ENCODE measurements at regions not wholly inside any gene's neighbourhood (a gene's known extent, or its start where the extent isn't known, plus 50 kb on each side); places are given as distances from the start of the nearest gene placed in this dataset.

DNA sequence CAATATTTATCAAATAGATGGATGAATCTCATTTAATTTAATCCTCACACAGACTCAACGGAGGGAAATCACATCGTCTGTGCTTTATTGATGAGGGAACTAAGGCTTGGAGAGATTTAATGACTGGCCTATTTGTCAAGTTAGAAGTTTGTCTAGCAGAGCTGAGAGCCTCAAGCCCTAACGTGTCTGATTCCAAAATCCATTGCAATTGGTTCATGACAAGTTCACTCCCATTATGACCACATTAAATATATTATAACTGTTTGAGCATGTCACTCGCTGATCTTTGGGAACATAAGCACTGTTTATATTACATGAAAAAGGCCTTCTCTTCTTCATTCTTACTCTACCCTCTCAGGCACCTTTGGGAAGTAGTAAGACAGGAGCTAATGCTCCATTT lies 89.4 kb upstream of the SIRPA start:
- Histone ChIP-seq H3K9ac (ENCODE audit: control insufficient read depth, insufficient read depth, low read length) (no peak overlapping the region), H3K36me3 (ENCODE audit: control insufficient read depth in 2 of 2, insufficient read depth in 2 of 2, low read length in 1 of 2) (no peaks in the 10 kb centered on the region), H3K79me2 (ENCODE audit: control insufficient read depth, insufficient read depth, low read length) (no peaks in the 10 kb centered on the region), H3K27ac (ENCODE audit: control insufficient read depth, insufficient read depth) (no peak overlapping the region), H3K27me3 (replicated peaks in 1 of 2; ENCODE audit: control insufficient read depth in 2 of 2, insufficient read depth in 2 of 2, low read length in 1 of 2) (peaks cover 2% of the 10 kb centered on the region in 2 experiments; a peak in 1 of 4 replicates), H3K4me2 (ENCODE audit: control insufficient read depth, insufficient read depth) (no peak overlapping the region), H3K4me1 (ENCODE audit: control insufficient read depth, insufficient read depth, low read length) (peaks cover 14% of the 10 kb centered on the region), H4K20me1 (ENCODE audit: control insufficient read depth, insufficient read depth) (no peaks in the 10 kb centered on the region), H3K9me3 (replicated peaks; ENCODE audit: control insufficient read depth, insufficient read depth, low read length) (no peaks in the 10 kb centered on the region), H3K4me3 (no peak overlapping the region), H2AFZ (ENCODE audit: control insufficient read depth, low read depth, low read length) (no peak overlapping the region)
- ChIA-PET CTCF (interaction anchor here (2.2 kb wide), 1 partner anchor 66 kb away, joined by 5 read pairs; no protein-coding TSS in a partner anchor), SMC1A (ENCODE audit: uncharacterized antibody, unreplicated experiment) (interaction anchor here (0.6 kb wide), 1 partner anchor 65 kb away, joined by 3 read pairs; no protein-coding TSS in a partner anchor), RAD21 (ENCODE audit: unreplicated experiment) (no interaction called here), POLR2A (no interaction called here)
- TF ChIP-seq HDGF (IDR thresholded peaks at IDR 0.05) (no peak), POLR2AphosphoS5 (IDR thresholded peaks at IDR 0.05; ENCODE audit: low read length) (no peak), POLR2AphosphoS2 (IDR thresholded peaks at IDR 0.05; ENCODE audit: low read depth, low read length) (no peak), SMAD5 (IDR thresholded peaks at IDR 0.05; ENCODE audit: low read depth) (no peak), YY1 (IDR thresholded peaks at IDR 0.05; ENCODE audit: low read depth, low read length) (no peak), TCF12 (IDR thresholded peaks at IDR 0.05; ENCODE audit: low read depth, low read length) (no peak), PML (IDR thresholded peaks at IDR 0.05; ENCODE audit: low read length) (no peak), NRF1 (conservative IDR thresholded peaks at IDR 0.05; ENCODE audit: low read depth, low read length) (no peak)
- TF ChIP-seq, protein P1, sequence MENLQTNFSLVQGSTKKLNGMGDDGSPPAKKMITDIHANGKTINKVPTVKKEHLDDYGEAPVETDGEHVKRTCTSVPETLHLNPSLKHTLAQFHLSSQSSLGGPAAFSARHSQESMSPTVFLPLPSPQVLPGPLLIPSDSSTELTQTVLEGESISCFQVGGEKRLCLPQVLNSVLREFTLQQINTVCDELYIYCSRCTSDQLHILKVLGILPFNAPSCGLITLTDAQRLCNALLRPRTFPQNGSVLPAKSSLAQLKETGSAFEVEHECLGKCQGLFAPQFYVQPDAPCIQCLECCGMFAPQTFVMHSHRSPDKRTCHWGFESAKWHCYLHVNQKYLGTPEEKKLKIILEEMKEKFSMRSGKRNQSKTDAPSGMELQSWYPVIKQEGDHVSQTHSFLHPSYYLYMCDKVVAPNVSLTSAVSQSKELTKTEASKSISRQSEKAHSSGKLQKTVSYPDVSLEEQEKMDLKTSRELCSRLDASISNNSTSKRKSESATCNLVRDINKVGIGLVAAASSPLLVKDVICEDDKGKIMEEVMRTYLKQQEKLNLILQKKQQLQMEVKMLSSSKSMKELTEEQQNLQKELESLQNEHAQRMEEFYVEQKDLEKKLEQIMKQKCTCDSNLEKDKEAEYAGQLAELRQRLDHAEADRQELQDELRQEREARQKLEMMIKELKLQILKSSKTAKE (IDR thresholded peaks at IDR 0.05; ENCODE audit: low read depth, poor library complexity, severe bottlenecking) = no peak
- 37% methylated on average over 4 of the region's 4 CpGs for WGBS (ENCODE audit: insufficient coverage, insufficient replicate concordance, low lambda C conversion rate, missing lambda C conversion rate)
- in situ Hi-C loops (cut with MboI) = no loop called here
- DNase-seq (ENCODE audit: low read depth, low spot score) = no peak
- intact Hi-C loops (cut with micrococcal nuclease; ENCODE audit: unreplicated experiment) = no loop called here
- FAIRE-seq = no peak
- no TSS peak for BruUV-seq (replicated peaks)
- no peak for ATAC-seq

Measured in GM12878 (cell line).